Ascending aorta (tissue), 2 donors: ENCODE measurements at regions not wholly inside any gene's neighbourhood (a gene's known extent, or its start where the extent isn't known, plus 50 kb on each side); places are given as distances from the start of the nearest gene placed in this dataset.

ENCODE experiments used
- DNase-seq, 2 donors: peaks; one replicate each; pipeline ENCODE4 v3.0.0-alpha.2; 2019; ENCODE audit warnings: low spot score in 2 of 2
- H3K27ac ChIP-seq, 2 donors: fragments of 200-600 bp; sonication (generic); one replicate each; pipeline ENCODE4 v1.5.1; 2016 to 2017; ENCODE audit warnings: mild to moderate bottlenecking in 1 of 2
- H3K27me3 ChIP-seq: fragments of 200-600 bp; sonication (generic); one replicate; pipeline ENCODE4 v1.5.1; 2017
- H3K36me3 ChIP-seq, 2 donors: fragments of 200-600 bp; sonication (generic); one replicate each; pipeline ENCODE4 v1.5.1; 2016
- H3K4me1 ChIP-seq, 2 donors: fragments of 200-600 bp; sonication (generic); one replicate each; pipeline ENCODE4 v1.5.1; 2016 to 2017; ENCODE audit warnings: mild to moderate bottlenecking in 1 of 2
- H3K4me3 ChIP-seq, 2 donors: fragments of 200-600 bp; sonication (generic); one replicate each; pipeline ENCODE4 v1.5.1; 2016 to 2017; ENCODE audit warnings: mild to moderate bottlenecking in 1 of 2
- H3K9me3 ChIP-seq, 2 donors: fragments of 200-600 bp; sonication (generic); one replicate each; pipeline ENCODE4 v1.5.1; 2016
- intact Hi-C: fragments of 100-400 bp; cut with DNase I; formaldehyde crosslinking; loops from one replicate; pipeline ENCODE4 v1.15.1; 2023
- TF ChIP-seq, protein P1 (sequence below), 3 experiments: fragments of 200-600 bp in 2 of 3; fragments of 450-650 bp in 1 of 3; sonication (generic) in 2 of 3; IDR thresholded peaks; one replicate each; pipeline ENCODE4 v1.5.1; 2016 to 2019; ENCODE audit warnings: antibody characterized with exemption in 3 of 3, mild to moderate bottlenecking in 1 of 3, moderate library complexity in 1 of 3

GRCh38 chr4:117661091-117662072 lies 372.9 kb upstream of the NDST3 start:
- Histone ChIP-seq H3K27me3 (no peaks in the 10 kb centered on the region), H3K9me3 (no peaks in the 10 kb centered on the region), H3K4me3 (no peak overlapping the region), H3K27ac (no peak overlapping the region), H3K4me1 (no peaks in the 10 kb centered on the region), H3K36me3 (no peaks in the 10 kb centered on the region)
- TF ChIP-seq, protein P1, sequence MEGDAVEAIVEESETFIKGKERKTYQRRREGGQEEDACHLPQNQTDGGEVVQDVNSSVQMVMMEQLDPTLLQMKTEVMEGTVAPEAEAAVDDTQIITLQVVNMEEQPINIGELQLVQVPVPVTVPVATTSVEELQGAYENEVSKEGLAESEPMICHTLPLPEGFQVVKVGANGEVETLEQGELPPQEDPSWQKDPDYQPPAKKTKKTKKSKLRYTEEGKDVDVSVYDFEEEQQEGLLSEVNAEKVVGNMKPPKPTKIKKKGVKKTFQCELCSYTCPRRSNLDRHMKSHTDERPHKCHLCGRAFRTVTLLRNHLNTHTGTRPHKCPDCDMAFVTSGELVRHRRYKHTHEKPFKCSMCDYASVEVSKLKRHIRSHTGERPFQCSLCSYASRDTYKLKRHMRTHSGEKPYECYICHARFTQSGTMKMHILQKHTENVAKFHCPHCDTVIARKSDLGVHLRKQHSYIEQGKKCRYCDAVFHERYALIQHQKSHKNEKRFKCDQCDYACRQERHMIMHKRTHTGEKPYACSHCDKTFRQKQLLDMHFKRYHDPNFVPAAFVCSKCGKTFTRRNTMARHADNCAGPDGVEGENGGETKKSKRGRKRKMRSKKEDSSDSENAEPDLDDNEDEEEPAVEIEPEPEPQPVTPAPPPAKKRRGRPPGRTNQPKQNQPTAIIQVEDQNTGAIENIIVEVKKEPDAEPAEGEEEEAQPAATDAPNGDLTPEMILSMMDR (IDR thresholded peaks at IDR 0.05) = no peak
- intact Hi-C loops = no loop called here
- DNase-seq = no peak

GRCh38 chr4:117664706-117665444 lies 369.4 kb upstream of the NDST3 start:
- no peaks in the 10 kb centered on the region for H3K9me3 ChIP-seq
- no peak overlapping the region for H3K27ac ChIP-seq
- H3K4me1 ChIP-seq = no peaks in the 10 kb centered on the region
- no peak for DNase-seq
- no peak overlapping the region for H3K4me3 ChIP-seq
- no peaks in the 10 kb centered on the region for H3K27me3 ChIP-seq
- intact Hi-C loops = no loop called here
- TF ChIP-seq, protein P1 (IDR thresholded peaks at IDR 0.05) = no peak
- no peaks in the 10 kb centered on the region for H3K36me3 ChIP-seq

GRCh38 chr4:117676153-117676552 lies 358.1 kb upstream of the NDST3 start:
- H3K27ac ChIP-seq = no peak overlapping the region
- H3K36me3 ChIP-seq = no peaks in the 10 kb centered on the region
- intact Hi-C loops = no loop called here
- no peak overlapping the region for H3K4me3 ChIP-seq
- TF ChIP-seq, protein P1 (IDR thresholded peaks at IDR 0.05) = no peak
- no peak for DNase-seq
- no peaks in the 10 kb centered on the region for H3K9me3 ChIP-seq
- no peaks in the 10 kb centered on the region for H3K27me3 ChIP-seq
- H3K4me1 ChIP-seq = no peaks in the 10 kb centered on the region

GRCh38 chr4:117678861-117679260 lies 355.4 kb upstream of the NDST3 start:
- Histone ChIP-seq H3K9me3 (no peaks in the 10 kb centered on the region), H3K27ac (no peak overlapping the region), H3K4me1 (no peaks in the 10 kb centered on the region), H3K4me3 (no peak overlapping the region), H3K27me3 (no peaks in the 10 kb centered on the region), H3K36me3 (no peaks in the 10 kb centered on the region)
- intact Hi-C loops = no loop called here
- no peak for DNase-seq
- TF ChIP-seq, protein P1 (IDR thresholded peaks at IDR 0.05) = no peak

- intact Hi-C loops = no loop called here
- DNase-seq = no peak
- H3K9me3 ChIP-seq = peaks cover 0 to 4% of the 10 kb centered on the region in 2 donors
- TF ChIP-seq, protein P1 (IDR thresholded peaks at IDR 0.05) = no peak
- H3K4me1 ChIP-seq = no peaks in the 10 kb centered on the region
- no peak overlapping the region for H3K27ac ChIP-seq
- H3K36me3 ChIP-seq = no peaks in the 10 kb centered on the region
- no peak overlapping the region for H3K4me3 ChIP-seq
- H3K27me3 ChIP-seq = no peaks in the 10 kb centered on the region
Observed at GRCh38 chr4:117691572-117692351, 342.5 kb upstream of the NDST3 start.
